ENCODE measurements at regions not wholly inside any gene's neighbourhood (a gene's known extent, or its start where the extent isn't known, plus 50 kb on each side); places are given as distances from the start of the nearest gene placed in this dataset.
"Not testable (repeated sequence)": the region's sequence is repeated elsewhere in the genome, so short reads cannot be mapped to it uniquely, and the experiment has no call there.

DNA sequence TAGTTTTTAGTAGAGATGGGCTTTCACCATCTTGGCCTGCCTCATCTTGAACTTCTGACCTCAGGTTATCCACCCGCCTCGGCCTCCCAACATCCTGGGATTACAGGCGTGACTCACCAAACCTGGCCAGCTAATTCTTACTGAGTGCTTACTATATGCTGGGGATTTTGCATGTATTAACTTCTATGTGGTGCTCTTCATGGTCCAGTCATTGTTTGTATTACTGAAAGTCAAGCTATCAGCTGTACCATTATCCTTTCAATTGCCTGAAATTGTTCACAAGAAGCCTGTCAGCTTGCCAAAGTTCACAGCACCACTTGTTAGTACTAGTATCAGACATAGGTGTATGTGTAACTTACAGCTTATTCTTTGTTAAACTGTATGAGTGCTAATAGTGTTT lies 1272.1 kb downstream of the ARAP2 start:
- DNase-seq, result no peak
- Histone ChIP-seq H3K27ac (no peak overlapping the region), H3K27me3 (no peaks in the 10 kb centered on the region), H3K36me3 (no peaks in the 10 kb centered on the region), H3K9me3 (peaks cover 0 to 6% (median 0%) of the 10 kb centered on the region in 11 donors), H3K4me1 (no peaks in the 10 kb centered on the region), H3K4me3 (no peak overlapping the region)
- intact Hi-C loops (cut with DNase I), result no loop called here
- TF ChIP-seq, protein P1, sequence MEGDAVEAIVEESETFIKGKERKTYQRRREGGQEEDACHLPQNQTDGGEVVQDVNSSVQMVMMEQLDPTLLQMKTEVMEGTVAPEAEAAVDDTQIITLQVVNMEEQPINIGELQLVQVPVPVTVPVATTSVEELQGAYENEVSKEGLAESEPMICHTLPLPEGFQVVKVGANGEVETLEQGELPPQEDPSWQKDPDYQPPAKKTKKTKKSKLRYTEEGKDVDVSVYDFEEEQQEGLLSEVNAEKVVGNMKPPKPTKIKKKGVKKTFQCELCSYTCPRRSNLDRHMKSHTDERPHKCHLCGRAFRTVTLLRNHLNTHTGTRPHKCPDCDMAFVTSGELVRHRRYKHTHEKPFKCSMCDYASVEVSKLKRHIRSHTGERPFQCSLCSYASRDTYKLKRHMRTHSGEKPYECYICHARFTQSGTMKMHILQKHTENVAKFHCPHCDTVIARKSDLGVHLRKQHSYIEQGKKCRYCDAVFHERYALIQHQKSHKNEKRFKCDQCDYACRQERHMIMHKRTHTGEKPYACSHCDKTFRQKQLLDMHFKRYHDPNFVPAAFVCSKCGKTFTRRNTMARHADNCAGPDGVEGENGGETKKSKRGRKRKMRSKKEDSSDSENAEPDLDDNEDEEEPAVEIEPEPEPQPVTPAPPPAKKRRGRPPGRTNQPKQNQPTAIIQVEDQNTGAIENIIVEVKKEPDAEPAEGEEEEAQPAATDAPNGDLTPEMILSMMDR (IDR thresholded peaks at IDR 0.05), result no peak
- 82% methylated on average over 3 of the region's 3 CpGs for WGBS, 2 donors
- no peak for ATAC-seq

DNA sequence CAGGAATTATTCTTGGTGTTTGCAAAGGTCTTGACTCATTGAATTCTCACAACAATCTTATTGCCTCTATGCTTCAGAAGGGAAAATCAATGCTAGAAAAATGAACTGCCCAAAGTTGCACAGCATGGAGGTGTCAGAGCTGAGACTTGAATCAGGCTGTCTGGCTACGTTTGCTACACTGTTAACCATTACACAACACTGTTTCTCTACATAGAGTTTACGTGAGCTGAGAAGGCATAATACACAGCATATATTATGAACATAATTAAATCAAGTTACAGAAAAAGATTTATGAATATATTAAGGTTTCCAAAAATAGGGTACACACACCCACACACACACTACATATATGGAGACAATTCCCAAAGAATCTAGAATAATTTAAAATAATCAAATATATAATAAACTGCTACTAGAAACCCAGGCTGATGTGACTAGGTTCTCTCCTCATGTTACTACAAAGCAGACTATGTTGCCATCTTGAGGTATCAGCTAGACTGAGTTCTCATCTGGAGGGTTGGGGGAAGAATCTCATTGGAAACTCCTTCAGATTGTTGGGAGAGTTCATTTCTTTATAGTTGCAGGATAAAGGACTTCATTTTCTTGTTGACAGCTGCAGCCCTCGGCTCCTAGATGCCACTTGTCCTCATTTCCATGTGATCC lies 1270.5 kb downstream of the ARAP2 start:
- DNase-seq (no peak), ATAC-seq (no peak)
- Histone ChIP-seq H3K9me3 (peaks cover 0 to 6% (median 0%) of the 10 kb centered on the region in 11 donors), H3K4me3 (no peak overlapping the region), H3K36me3 (no peaks in the 10 kb centered on the region), H3K27me3 (no peaks in the 10 kb centered on the region), H3K4me1 (no peaks in the 10 kb centered on the region), H3K27ac (no peak overlapping the region)
- WGBS, 2 donors, result 60 to 67% methylated on average over 3 of the region's 3 CpGs
- intact Hi-C loops (cut with DNase I), result no loop called here
- TF ChIP-seq, protein P1 (IDR thresholded peaks at IDR 0.05), result no peak

DNA sequence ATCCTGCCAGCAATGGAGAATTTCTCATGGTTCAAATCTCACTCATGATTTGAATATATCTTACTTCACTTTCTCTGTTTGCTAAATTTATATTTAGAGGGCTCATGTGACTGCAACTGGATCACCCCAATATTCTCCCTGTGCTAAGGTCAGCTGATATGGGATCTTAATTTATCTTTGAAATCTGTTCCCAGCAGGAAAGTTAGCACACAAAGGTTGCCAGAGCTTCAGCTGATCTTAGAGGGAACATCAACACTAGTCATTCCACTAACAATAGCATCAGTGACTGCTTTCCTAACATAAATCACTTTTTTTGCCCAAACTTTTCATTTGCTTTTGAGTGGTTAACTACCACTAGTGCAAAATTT lies 1270.0 kb downstream of the ARAP2 start:
- Histone ChIP-seq H3K4me3 (no peak overlapping the region), H3K4me1 (no peaks in the 10 kb centered on the region), H3K27ac (no peak overlapping the region), H3K27me3 (no peaks in the 10 kb centered on the region), H3K36me3 (no peaks in the 10 kb centered on the region), H3K9me3 (peaks cover 0 to 6% (median 0%) of the 10 kb centered on the region in 11 donors)
- intact Hi-C loops (cut with DNase I), result no loop called here
- ATAC-seq (no peak), DNase-seq (no peak)
- TF ChIP-seq, protein P1 (IDR thresholded peaks at IDR 0.05), result no peak

DNA sequence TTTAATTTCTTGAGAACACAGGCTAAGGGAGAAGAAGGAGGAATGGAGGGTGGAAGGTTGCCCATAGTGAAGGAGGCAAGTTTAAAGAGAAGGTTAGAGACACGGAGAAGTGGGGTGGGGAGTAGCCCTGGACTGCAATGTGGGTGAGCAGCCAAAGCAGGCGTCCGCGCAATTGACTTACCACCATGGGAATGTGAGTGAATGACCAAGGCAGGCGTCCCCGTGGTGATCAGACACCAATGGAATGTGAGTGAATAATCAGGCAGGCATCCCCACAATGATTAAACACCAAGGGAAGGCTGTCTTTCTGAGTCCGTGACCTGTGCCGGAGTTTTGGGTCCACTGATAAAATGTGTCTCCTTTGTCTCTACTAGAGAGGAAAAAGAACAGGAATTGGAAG lies 1223.1 kb downstream of the ARAP2 start:
- DNase-seq; H3K27me3 ChIP-seq; H3K4me3 ChIP-seq; H3K9me3 ChIP-seq; H3K36me3 ChIP-seq; ATAC-seq; H3K4me1 ChIP-seq; intact Hi-C loops (cut with DNase I); H3K27ac ChIP-seq: not testable (repeated sequence)
- 84 to 85% methylated on average over 8 of the region's 8 CpGs for WGBS, 2 donors

DNA sequence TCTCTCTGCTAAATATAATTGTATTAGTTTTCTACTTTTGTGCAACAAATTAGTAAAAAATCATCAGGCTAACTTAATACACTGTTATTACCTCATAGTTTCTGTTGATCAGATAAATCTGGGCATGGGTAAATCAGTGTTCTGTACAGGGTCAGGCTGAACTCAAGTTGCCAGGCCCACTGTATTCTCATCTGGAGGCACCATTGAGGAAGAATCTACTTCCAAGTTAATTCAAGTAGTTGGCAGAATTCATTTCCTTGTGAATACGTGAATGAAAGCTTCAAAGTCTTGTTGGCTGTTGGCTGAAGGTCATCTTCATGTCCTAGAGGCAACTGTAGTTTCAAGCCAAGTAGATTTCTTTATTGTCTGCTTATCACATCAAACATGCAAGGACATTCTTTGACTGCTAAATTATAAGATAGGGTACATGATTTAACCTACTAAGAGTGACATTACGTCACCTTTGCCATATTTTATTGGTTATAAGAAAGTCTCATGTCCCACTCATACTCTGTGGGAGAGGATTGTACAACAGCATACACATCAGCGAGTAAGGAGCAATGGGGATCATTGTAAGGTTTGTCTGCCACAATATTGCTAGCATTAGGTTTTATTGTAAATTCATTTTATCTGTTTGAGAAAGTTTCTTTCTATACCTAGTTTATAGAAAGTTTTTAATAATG lies 1219.0 kb downstream of the ARAP2 start:
- no peak for DNase-seq
- intact Hi-C loops (cut with DNase I), result no loop called here
- Histone ChIP-seq H3K9me3 (no peaks in the 10 kb centered on the region), H3K4me3 (no peak overlapping the region), H3K27ac (no peak overlapping the region), H3K36me3 (no peaks in the 10 kb centered on the region), H3K4me1 (no peaks in the 10 kb centered on the region), H3K27me3 (no peaks in the 10 kb centered on the region)
- ATAC-seq, result no peak
- WGBS, 2 donors, result 58 to 68% methylated on average over 3 of the region's 3 CpGs
- TF ChIP-seq, protein P1 (IDR thresholded peaks at IDR 0.05), result no peak
